DND-41 (cell line): ENCODE measurements at regions not wholly inside any gene's neighbourhood (a gene's known extent, or its start where the extent isn't known, plus 50 kb on each side); places are given as distances from the start of the nearest gene placed in this dataset.

ENCODE experiments used
- EZH2 ChIP-seq: IDR thresholded peaks from 3 replicates; pipeline ENCODE4 v1.6.1; 2012; ENCODE audit warnings: borderline replicate concordance, low read depth, mild to moderate bottlenecking, moderate library complexity, low read length, inconsistent platforms; ENCODE audit not compliant: severe bottlenecking
- TF ChIP-seq, protein P1 (sequence below): IDR thresholded peaks from 2 replicates; pipeline ENCODE4 v1.5.1; 2012; ENCODE audit warnings: borderline replicate concordance, low read length, moderate library complexity, mild to moderate bottlenecking; ENCODE audit not compliant: poor library complexity, severe bottlenecking; ENCODE audit errors: extremely low read depth

DNA sequence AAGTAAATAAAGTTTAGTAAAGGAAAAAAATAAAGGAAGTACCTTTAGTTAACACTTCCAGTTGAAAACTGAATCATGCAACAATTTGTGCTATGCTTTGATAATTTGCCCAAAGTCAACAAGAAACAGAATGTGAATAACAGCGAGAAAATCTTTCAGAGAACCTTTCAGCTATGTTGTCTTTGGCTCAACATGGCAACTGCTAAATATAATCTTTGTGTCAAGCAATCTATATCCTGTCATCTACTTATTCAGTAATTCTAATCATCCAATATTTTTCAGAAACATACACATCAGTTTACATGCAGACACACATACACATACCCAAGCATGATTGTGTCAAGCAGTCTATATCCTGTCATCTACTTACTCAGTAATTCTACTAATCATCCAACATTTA, 136.0 kb upstream of the PABPC4L start:
- TF ChIP-seq, protein P1, sequence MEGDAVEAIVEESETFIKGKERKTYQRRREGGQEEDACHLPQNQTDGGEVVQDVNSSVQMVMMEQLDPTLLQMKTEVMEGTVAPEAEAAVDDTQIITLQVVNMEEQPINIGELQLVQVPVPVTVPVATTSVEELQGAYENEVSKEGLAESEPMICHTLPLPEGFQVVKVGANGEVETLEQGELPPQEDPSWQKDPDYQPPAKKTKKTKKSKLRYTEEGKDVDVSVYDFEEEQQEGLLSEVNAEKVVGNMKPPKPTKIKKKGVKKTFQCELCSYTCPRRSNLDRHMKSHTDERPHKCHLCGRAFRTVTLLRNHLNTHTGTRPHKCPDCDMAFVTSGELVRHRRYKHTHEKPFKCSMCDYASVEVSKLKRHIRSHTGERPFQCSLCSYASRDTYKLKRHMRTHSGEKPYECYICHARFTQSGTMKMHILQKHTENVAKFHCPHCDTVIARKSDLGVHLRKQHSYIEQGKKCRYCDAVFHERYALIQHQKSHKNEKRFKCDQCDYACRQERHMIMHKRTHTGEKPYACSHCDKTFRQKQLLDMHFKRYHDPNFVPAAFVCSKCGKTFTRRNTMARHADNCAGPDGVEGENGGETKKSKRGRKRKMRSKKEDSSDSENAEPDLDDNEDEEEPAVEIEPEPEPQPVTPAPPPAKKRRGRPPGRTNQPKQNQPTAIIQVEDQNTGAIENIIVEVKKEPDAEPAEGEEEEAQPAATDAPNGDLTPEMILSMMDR: no peak
- TF ChIP-seq EZH2: no peak
